ENCODE measurements at regions not wholly inside any gene's neighbourhood (a gene's known extent, or its start where the extent isn't known, plus 50 kb on each side); places are given as distances from the start of the nearest gene placed in this dataset.

DNA sequence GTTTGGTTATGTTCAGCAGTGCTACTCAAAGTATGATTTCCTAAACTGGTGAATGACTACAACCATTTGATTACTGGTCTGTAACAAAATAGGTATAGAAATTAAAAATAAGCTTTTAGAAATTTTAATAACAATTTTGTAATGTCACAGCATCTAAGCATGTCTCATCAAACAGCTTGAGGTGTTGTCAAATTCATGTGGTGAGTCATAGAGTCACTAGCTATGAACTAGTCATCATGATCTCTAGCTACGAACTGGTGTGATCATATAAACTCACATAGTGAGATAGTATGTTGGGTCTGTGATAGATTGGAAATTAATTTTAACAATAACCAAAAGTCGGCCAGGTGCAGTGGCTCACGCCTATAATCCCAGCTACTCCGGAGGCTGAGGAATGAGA lies 213.9 kb upstream of the RBMS3 start:
- TF ChIP-seq ZBTB7A (IDR thresholded peaks at IDR 0.05; ENCODE audit: low read depth): no peak
- no peak for TF ChIP-seq TCF12 (IDR thresholded peaks at IDR 0.05; ENCODE audit: low read depth)
- TF ChIP-seq CREB1 (IDR thresholded peaks at IDR 0.05; ENCODE audit: low read depth): no peak
- no peak for TF ChIP-seq CEBPB (IDR thresholded peaks at IDR 0.05)
- TF ChIP-seq EP300 (IDR thresholded peaks at IDR 0.05; ENCODE audit: borderline replicate concordance): no peak
- no peak for TF ChIP-seq TAF1 (IDR thresholded peaks at IDR 0.05; ENCODE audit: low read depth)
- no peak for TF ChIP-seq RAD21 (IDR thresholded peaks at IDR 0.05; ENCODE audit: low read depth)
- TF ChIP-seq, protein P1, sequence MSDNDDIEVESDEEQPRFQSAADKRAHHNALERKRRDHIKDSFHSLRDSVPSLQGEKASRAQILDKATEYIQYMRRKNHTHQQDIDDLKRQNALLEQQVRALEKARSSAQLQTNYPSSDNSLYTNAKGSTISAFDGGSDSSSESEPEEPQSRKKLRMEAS (IDR thresholded peaks at IDR 0.05): no peak
- no peak for TF ChIP-seq YY1 (IDR thresholded peaks at IDR 0.05; ENCODE audit: low read depth)
- no peak for TF ChIP-seq USF1 (IDR thresholded peaks at IDR 0.05)
- no peak for TF ChIP-seq REST (IDR thresholded peaks at IDR 0.05; ENCODE audit: low read depth)
- no peak for TF ChIP-seq TEAD4 (IDR thresholded peaks at IDR 0.05)
